ENCODE measurements at regions not wholly inside any gene's neighbourhood (a gene's known extent, or its start where the extent isn't known, plus 50 kb on each side); places are given as distances from the start of the nearest gene placed in this dataset.

DNA sequence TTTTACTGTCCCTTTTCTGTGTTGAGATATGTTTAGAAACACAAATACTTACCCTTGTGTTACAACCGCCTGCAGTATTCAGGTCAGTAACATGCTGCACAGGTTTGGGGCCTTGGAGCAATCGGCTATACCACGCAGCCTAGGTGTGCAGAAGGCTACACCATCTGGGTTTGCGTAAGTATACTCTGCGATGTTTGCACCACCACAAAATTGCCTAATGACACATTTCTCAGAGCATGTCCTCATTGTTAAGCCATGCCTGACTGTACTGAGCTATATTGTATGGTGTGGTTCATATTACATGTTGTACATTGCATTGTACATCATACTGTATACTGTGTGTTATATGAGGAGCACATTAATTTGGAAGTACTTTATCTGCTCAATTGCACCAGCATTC, 247.4 kb downstream of the RHOU start:
- no peak overlapping the region for H3K4me2 ChIP-seq (ENCODE audit: insufficient read depth, low read length)

DNA sequence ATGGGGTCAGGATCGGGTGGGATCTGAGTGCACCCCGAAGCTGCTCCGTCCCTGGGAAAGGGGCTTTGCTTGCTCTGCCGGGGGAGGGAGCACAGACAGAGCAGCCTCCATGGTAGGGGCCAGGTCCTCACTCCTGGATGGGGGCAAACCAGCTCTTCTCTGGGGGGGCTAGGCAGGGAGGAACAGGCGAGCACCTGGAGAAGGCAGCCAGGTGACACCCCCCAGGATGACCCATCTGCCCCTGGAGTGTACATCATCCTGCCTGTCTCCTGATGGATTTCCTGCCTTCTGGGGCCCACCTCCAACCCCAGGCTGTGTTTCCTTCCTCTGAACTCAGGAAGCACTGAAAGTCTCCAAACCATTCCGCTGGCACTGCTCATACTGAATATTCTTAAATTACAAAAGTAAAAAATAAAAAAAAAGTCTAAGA, 248.0 kb downstream of the RHOU start:
- DNase-seq (ENCODE audit: insufficient read length, low spot score, missing footprints): no peak
- H2AFZ ChIP-seq (ENCODE audit: low read length): no peak overlapping the region
- H4K20me1 ChIP-seq (ENCODE audit: insufficient read depth, low read length): no peaks in the 10 kb centered on the region
- no peaks in the 10 kb centered on the region for H3K79me2 ChIP-seq (ENCODE audit: insufficient read depth, low read length)
- no peaks in the 10 kb centered on the region for H3K27me3 ChIP-seq (ENCODE audit: insufficient read depth, low read length)
- TF ChIP-seq, protein P1, sequence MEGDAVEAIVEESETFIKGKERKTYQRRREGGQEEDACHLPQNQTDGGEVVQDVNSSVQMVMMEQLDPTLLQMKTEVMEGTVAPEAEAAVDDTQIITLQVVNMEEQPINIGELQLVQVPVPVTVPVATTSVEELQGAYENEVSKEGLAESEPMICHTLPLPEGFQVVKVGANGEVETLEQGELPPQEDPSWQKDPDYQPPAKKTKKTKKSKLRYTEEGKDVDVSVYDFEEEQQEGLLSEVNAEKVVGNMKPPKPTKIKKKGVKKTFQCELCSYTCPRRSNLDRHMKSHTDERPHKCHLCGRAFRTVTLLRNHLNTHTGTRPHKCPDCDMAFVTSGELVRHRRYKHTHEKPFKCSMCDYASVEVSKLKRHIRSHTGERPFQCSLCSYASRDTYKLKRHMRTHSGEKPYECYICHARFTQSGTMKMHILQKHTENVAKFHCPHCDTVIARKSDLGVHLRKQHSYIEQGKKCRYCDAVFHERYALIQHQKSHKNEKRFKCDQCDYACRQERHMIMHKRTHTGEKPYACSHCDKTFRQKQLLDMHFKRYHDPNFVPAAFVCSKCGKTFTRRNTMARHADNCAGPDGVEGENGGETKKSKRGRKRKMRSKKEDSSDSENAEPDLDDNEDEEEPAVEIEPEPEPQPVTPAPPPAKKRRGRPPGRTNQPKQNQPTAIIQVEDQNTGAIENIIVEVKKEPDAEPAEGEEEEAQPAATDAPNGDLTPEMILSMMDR (IDR thresholded peaks at IDR 0.05; ENCODE audit: extremely low read depth, low read depth, low read length): no peak
- no peak overlapping the region for H3K4me3 ChIP-seq (ENCODE audit: insufficient read depth, low read length)
- H3K4me1 ChIP-seq (ENCODE audit: insufficient read depth, low read length): no peaks in the 10 kb centered on the region
- no peak overlapping the region for H3K27ac ChIP-seq (ENCODE audit: low read depth, low read length)
- no peaks in the 10 kb centered on the region for H3K9me3 ChIP-seq (ENCODE audit: low read depth, low read length)
- H3K4me2 ChIP-seq (ENCODE audit: insufficient read depth, low read length): no peak overlapping the region
- no peaks in the 10 kb centered on the region for H3K36me3 ChIP-seq (ENCODE audit: insufficient read depth, low read length)

More for the DNA sequence above, 247.4 kb downstream of the RHOU start:
- no peaks in the 10 kb centered on the region for H4K20me1 ChIP-seq (ENCODE audit: insufficient read depth, low read length)
- no peaks in the 10 kb centered on the region for H3K36me3 ChIP-seq (ENCODE audit: insufficient read depth, low read length)
- TF ChIP-seq, protein P1 (IDR thresholded peaks at IDR 0.05; ENCODE audit: extremely low read depth, low read depth, low read length): no peak
- no peak overlapping the region for H3K27ac ChIP-seq (ENCODE audit: low read depth, low read length)
- no peak for DNase-seq (ENCODE audit: insufficient read length, low spot score, missing footprints)
- H3K9me3 ChIP-seq (ENCODE audit: low read depth, low read length): no peaks in the 10 kb centered on the region
- no peak overlapping the region for H2AFZ ChIP-seq (ENCODE audit: low read length)
- H3K4me3 ChIP-seq (ENCODE audit: insufficient read depth, low read length): no peak overlapping the region
- no peaks in the 10 kb centered on the region for H3K27me3 ChIP-seq (ENCODE audit: insufficient read depth, low read length)
- no peaks in the 10 kb centered on the region for H3K4me1 ChIP-seq (ENCODE audit: insufficient read depth, low read length)
- H3K79me2 ChIP-seq (ENCODE audit: insufficient read depth, low read length): no peaks in the 10 kb centered on the region

DNA sequence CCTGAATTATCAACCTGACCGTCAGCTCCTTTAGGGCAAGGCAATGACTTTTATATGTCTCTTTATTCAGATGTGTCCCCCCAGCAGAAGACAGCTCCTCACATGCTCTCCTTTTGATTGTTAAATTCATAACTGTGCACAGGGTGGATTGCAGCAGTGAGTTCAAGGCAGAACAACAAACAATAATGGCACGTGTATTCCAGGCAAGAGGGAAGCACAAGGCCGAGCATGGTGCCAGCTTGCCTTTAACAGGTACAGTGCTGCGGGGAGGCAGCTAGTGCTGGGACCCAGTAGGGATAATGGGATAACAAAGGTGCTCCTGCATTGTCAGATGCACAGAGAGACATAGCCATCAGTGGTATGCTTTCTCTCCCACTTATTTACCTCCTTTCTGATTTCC, 248.4 kb downstream of the RHOU start:
- Histone ChIP-seq H4K20me1 (ENCODE audit: insufficient read depth, low read length) (no peaks in the 10 kb centered on the region), H3K4me1 (ENCODE audit: insufficient read depth, low read length) (no peaks in the 10 kb centered on the region), H3K4me2 (ENCODE audit: insufficient read depth, low read length) (no peak overlapping the region), H3K4me3 (ENCODE audit: insufficient read depth, low read length) (no peak overlapping the region), H3K27me3 (ENCODE audit: insufficient read depth, low read length) (no peaks in the 10 kb centered on the region), H3K36me3 (ENCODE audit: insufficient read depth, low read length) (no peaks in the 10 kb centered on the region), H3K9me3 (ENCODE audit: low read depth, low read length) (no peaks in the 10 kb centered on the region), H3K27ac (ENCODE audit: low read depth, low read length) (no peak overlapping the region), H2AFZ (ENCODE audit: low read length) (no peak overlapping the region), H3K79me2 (ENCODE audit: insufficient read depth, low read length) (no peaks in the 10 kb centered on the region)
- TF ChIP-seq, protein P1 (IDR thresholded peaks at IDR 0.05; ENCODE audit: extremely low read depth, low read depth, low read length): no peak
- no peak for DNase-seq (ENCODE audit: insufficient read length, low spot score, missing footprints)

DNA sequence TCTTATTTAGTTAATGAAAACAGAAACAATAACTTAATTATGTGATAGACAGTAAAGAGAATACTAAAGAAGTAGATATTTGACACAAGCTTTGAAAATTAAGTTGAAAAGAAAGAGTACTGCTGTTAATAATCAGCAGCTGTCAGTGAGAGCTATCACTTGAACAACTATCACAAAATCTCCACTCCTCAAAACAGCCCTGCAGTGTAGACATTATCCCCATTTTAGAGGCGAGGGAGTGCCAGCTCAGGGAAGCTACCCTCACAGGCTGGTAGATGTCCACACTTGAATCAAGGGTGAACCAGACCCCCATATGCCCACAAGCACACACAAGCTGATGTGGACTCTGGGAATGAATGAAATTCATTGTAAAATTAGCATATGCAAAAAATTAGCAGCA, 248.8 kb downstream of the RHOU start:
- peak; percentile 62 for DNase-seq (ENCODE audit: insufficient read length, low spot score, missing footprints)
- Histone ChIP-seq H3K9me3 (ENCODE audit: low read depth, low read length) (no peaks in the 10 kb centered on the region), H3K27ac (ENCODE audit: low read depth, low read length) (no peak overlapping the region), H2AFZ (ENCODE audit: low read length) (no peak overlapping the region), H3K4me2 (ENCODE audit: insufficient read depth, low read length) (no peak overlapping the region), H3K4me1 (ENCODE audit: insufficient read depth, low read length) (no peaks in the 10 kb centered on the region), H3K79me2 (ENCODE audit: insufficient read depth, low read length) (no peaks in the 10 kb centered on the region), H3K36me3 (ENCODE audit: insufficient read depth, low read length) (no peaks in the 10 kb centered on the region), H3K4me3 (ENCODE audit: insufficient read depth, low read length) (no peak overlapping the region), H3K27me3 (ENCODE audit: insufficient read depth, low read length) (no peaks in the 10 kb centered on the region), H4K20me1 (ENCODE audit: insufficient read depth, low read length) (no peaks in the 10 kb centered on the region)
- TF ChIP-seq, protein P1 (IDR thresholded peaks at IDR 0.05; ENCODE audit: extremely low read depth, low read depth, low read length): no peak
